Left cardiac atrium (tissue), 4 donors: ENCODE measurements at regions not wholly inside any gene's neighbourhood (a gene's known extent, or its start where the extent isn't known, plus 50 kb on each side); places are given as distances from the start of the nearest gene placed in this dataset.
"Not testable (repeated sequence)": the region's sequence is repeated elsewhere in the genome, so short reads cannot be mapped to it uniquely, and the experiment has no call there.

Source experiments
- ATAC-seq, 2 donors: fragments of 200-7000 bp; cut with Tn5 transposase; one replicate each; pipeline ENCODE4 v1.9.1; 2020; ENCODE audit warnings: mild to moderate bottlenecking in 2 of 2, moderate library complexity in 2 of 2
- DNase-seq: peaks from one replicate; pipeline ENCODE4 v3.0.0-alpha.2; 2020
- intact Hi-C, 2 donors: fragments of 100-400 bp; cut with DNase I; formaldehyde crosslinking; loops; one replicate each; pipeline versions ENCODE4 v1.14.1 to v1.15.1; 2022 to 2023
- donor health status: DM: no; HTN: yes; CAD: no.
- donor health status: DM: no; HTN: yes; CAD: no; lungs with severe emphysema.
- donor health status: DM: yes; HTN: yes; CAD: no.
- donor health status: Dilated cardiomyopathy.

- intact Hi-C loops: no loop called here
- no peak for ATAC-seq
- no peak for DNase-seq
These were observed 605.7 kb upstream of the PABPC4L start for GRCh38 chr4:134807231-134807745.

DNA sequence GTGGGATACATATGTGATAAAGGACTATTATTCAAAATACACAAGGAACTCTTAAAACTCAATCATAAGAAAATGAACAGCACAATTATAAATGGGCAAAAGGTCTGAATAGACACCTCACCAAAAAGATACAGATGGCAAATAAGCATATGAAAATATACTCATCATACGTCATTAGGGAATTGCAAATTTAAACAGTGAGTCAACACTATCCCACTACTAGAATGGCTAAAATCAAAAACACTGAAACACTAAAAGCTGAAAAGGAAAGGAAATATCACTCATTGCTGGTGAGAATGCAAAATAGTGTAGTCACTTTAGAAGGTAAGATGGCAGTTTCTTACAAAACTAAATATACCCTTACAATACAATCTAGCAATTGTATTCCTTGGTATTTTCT is 597.0 kb upstream of the PABPC4L start:
- ATAC-seq (no peak), DNase-seq (no peak)
- intact Hi-C loops: no loop called here

DNA sequence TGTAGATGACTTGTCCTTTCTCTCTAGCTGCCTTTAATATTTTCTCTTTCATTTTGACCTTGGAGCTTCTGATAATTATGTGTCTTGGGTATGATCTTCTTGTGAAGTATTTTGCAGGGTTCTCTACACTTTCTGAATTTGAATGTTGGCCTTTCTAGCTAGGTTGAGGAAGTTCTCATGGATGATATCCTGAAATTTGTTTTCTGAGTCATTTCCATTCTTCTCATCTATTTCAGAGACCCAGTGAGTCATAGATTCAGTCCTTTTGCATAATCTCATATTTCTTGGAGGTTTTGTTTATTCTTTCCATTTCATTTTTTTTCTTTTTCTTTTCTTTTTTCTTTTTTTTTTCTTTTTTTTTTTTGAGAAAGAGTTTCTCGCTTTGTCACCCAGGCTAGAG is 585.7 kb upstream of the PABPC4L start:
- intact Hi-C loops: no loop called here
- ATAC-seq: no peak

GRCh38 chr4:134780244-134780643 is 578.7 kb upstream of the PABPC4L start:
- ATAC-seq: no peak
- DNase-seq: no peak
- intact Hi-C loops: no loop called here

More for the DNA sequence above, 585.7 kb upstream of the PABPC4L start:
- no peak for DNase-seq

- DNase-seq: no peak
- intact Hi-C loops: no loop called here
- ATAC-seq: no peak
These were observed 576.0 kb upstream of the PABPC4L start for GRCh38 chr4:134777606-134778005.

DNA sequence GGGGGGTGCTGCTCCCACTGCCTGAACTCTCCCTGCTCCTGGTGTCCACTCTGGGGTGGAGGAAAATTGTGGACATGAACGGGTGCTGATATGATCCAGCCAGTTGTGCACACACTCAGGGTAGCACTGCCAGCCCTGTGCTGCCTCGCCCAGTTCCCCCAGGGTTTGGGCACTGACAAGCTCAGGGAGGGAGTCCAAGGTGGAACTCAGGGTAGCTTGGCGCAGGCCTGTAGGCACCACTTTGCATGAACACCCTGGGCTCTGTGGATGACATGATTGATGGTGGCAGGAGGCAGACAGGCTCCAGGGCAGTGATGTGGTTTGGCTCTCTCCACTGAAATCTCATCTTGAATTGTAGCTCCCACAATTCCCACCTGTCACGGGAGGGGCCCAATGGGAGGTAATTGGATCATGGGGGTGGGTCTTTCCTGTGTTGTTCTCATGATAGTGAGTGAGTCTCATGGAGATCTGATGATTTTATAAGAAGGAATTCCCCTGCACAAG is 572.0 kb upstream of the PABPC4L start:
- ATAC-seq: no peak
- intact Hi-C loops: no loop called here
- DNase-seq: no peak

DNA sequence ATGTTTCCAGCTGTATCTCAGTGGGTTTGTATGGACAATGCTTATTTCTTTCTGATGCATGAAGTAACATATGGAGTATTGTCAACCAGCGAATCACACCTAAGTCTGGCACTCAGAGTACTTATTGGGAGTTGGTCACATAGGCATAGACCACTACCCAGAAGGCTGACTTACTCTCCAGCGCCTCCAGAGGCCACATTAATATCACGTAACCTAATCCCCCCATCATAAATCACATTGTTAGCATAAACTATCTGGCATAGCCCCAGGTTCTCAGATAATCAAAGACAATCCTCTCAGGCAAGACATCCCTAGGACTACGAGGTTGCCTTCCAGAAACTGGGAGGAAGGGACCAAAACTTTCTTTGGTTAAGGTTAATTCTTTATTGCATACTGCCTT is 560.5 kb upstream of the PABPC4L start:
- DNase-seq: no peak
- no peak for ATAC-seq
- intact Hi-C loops: no loop called here

DNA sequence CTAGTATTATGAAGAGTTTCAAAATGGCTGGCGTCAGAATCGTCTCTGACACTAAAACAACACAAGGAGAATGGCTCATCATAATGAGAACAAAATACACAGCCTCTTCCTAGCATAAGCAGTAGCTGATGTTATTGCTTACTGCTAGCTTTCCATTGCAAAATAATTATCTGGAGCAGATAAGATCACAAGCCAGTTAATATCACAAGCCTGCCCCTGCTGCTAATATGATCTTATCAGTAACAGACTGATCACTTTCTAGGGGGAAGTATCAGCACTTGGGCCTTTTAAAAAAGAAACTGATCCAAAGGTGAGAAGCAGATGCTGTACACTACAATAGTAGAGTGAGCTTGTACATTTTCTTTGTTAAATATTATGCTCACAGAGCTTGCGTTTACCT is 554.8 kb upstream of the PABPC4L start:
- DNase-seq: no peak

DNA sequence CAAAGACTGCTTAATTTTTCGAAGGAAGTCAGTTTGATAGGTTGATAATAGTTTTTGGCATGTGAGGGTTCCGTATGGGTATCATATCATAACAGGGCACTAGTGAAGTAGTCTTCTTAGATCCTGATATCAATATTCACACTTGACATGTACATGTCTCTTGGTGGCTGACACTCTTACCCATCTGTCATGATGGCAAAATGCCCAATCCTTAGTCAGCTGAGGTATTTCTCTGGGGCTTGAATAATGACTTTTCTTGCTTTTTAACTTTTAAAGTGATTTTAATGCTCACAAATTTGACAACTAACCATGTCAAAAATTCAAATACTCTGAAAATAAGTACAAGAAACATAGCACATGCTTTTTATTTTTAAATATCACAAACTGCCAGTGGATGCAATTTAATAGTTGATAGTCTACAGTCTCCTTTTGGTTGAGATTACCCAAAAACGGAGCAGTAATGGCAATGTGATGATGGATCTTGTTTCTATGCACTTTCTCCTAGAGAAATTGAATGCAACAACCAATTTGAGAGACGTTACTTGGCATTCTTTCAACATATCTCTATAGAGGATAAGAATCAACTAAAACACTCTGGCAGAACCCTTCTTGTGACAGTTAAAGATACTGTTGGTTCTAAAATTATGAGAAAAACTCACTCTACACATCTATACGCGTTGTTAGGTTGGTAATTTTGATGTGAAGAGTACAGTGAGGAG is 552.9 kb upstream of the PABPC4L start:
- ATAC-seq: no peak
- intact Hi-C loops: no loop called here

More for the DNA sequence above, 554.8 kb upstream of the PABPC4L start:
- ATAC-seq: no peak
- intact Hi-C loops: no loop called here

GRCh38 chr4:134753390-134753789 is 551.8 kb upstream of the PABPC4L start:
- intact Hi-C loops: no loop called here
- ATAC-seq (no peak), DNase-seq (no peak)

More for the DNA sequence above, 552.9 kb upstream of the PABPC4L start:
- no peak for DNase-seq

GRCh38 chr4:134747108-134747805 is 545.7 kb upstream of the PABPC4L start:
- no peak for ATAC-seq
- intact Hi-C loops: no loop called here
- no peak for DNase-seq

GRCh38 chr4:134740290-134740689 is 538.7 kb upstream of the PABPC4L start:
- ATAC-seq: no peak
- no peak for DNase-seq
- intact Hi-C loops: no loop called here

- intact Hi-C loops: no loop called here
- ATAC-seq (no peak), DNase-seq (no peak)
These were observed 534.3 kb upstream of the PABPC4L start for GRCh38 chr4:134735901-134736300.

DNA sequence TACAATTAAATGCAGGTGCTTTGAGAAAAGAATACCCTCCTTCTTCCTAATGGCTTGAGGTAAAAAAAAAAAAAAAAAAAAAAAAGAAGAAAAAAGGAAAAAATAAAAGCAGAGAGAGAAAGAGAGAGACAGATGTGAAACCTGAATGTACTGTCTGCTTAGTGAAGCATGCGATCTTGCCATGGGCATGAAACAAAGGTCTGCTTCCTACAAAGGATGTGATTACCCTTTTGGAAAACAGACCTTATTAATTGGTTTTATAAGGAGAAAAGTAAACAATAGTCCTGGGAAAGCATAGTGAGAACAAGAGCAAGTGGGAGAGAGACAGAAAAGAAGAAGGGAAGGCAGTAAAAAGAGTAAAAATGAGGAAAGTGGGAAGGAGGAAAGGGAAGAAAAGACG is 526.1 kb upstream of the PABPC4L start:
- DNase-seq (no peak), ATAC-seq (no peak)
- intact Hi-C loops: no loop called here

- DNase-seq (no peak), ATAC-seq (no peak)
- intact Hi-C loops: no loop called here
These were observed 520.7 kb upstream of the PABPC4L start for GRCh38 chr4:134722306-134722705.

DNA sequence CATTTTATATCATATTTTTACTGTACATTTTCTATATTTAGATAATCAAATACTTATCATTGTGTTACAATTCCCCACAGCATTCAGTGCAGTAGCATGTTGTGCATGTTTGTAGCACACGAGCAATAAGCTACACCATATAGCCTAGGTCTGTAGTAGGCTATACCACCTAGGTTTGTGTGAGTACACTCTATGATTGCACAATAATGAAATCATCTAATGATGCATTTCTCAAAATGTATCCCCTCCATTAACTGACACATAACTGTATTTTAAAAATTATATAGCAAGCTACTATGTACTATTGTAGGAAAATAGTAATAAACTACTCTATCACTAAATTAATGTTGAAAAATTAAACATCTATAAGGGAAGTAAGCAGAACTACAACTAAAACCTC is 518.4 kb upstream of the PABPC4L start:
- DNase-seq (no peak), ATAC-seq (no peak)
- intact Hi-C loops: no loop called here

DNA sequence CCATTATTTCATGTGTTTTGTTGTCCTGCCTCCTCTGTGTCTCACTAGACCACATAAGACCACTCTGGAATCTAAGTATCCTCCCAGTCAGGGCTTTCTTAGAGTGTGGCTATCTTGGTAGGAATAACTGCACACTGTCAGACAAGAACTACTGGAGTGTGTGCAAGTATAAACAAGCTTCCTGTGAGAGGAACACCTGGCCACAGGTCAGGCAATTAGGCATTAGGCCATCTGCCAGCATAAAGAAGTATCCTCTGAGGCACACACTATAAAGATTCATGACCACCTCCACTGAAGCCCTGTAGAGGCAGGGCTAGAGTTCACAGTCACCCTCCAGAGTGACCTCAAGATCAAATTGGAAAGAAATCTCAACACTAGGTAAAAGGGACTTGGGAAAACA is 507.0 kb upstream of the PABPC4L start:
- no peak for DNase-seq
- intact Hi-C loops: no loop called here
- ATAC-seq: no peak

DNA sequence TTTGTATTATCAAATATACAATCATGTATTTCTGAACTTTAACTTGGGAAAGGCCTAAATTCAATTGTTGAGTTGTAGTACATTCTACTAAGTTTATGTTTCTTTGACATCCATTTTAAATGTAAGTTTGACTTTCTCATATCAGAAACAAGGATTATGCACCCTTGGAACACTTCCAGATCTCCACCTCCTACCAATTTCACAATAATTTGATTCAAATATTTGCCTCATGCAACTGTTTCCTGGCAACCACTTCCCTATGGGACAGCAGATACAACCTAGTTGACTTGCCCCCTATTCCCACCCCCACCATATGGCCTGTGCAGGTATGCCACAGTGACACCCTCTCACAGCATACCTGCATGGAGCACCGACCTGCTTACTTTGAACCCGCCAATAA is 506.4 kb upstream of the PABPC4L start:
- no peak for DNase-seq
- intact Hi-C loops: no loop called here
- no peak for ATAC-seq

GRCh38 chr4:134702374-134702773 is 500.8 kb upstream of the PABPC4L start:
- ATAC-seq: no peak
- intact Hi-C loops: no loop called here
- no peak for DNase-seq

- intact Hi-C loops: no loop called here
- ATAC-seq (no peak), DNase-seq (no peak)
These were observed 498.7 kb upstream of the PABPC4L start for GRCh38 chr4:134700251-134700650.

- ATAC-seq, intact Hi-C loops, DNase-seq: not testable (repeated sequence)
These were observed 497.2 kb upstream of the PABPC4L start for GRCh38 chr4:134698831-134699230.
